PC-3 (cell line): ENCODE measurements at regions not wholly inside any gene's neighbourhood (a gene's known extent, or its start where the extent isn't known, plus 50 kb on each side); places are given as distances from the start of the nearest gene placed in this dataset.

Experiments used
- ATAC-seq: fragments of 200-7000 bp; cut with Tn5 transposase; 2 replicates; pipeline ENCODE4 v1.9.1; 2020; ENCODE audit warnings: mild to moderate bottlenecking, moderate library complexity
- BruUV-seq: library from RNA; stranded (reverse); fragments of 400-500 nt; replicated peaks from 2 replicates; lab custom pipeline; 2021; lab: Mats Ljungman, UMichigan
- CTCF ChIA-PET: fragments of 300-600 bp; sonication (Branson Sonifier 250); formaldehyde crosslinking; loops from one replicate; lab custom pipeline; 2022; ENCODE audit warnings: antibody characterized with exemption; lab: Charles Lee
- POLR2A ChIA-PET: fragments of 300-600 bp; sonication (Branson Sonifier 250); formaldehyde crosslinking; loops from one replicate; lab custom pipeline; 2022; ENCODE audit warnings: antibody characterized with exemption; ENCODE audit not compliant: unreplicated experiment; lab: Charles Lee
- DNase-seq: peaks from one replicate; pipeline ENCODE4 v3.0.0-alpha.2; 2015
- H2AFZ ChIP-seq: fragments of 300-600 bp; sonication (generic); 2 replicates; pipeline ENCODE4 v1.6.0; 2016; ENCODE audit warnings: antibody characterized with exemption, low read length
- H3F3A ChIP-seq: fragments of 300-600 bp; sonication (generic); one replicate; pipeline ENCODE4 v1.6.0; 2017; ENCODE audit warnings: antibody characterized with exemption, low read length, control low read depth, mild to moderate bottlenecking; ENCODE audit not compliant: unreplicated experiment
- H3K27ac ChIP-seq: fragments of 300-600 bp; sonication (generic); 2 replicates; pipeline ENCODE4 v1.5.1; 2016; ENCODE audit warnings: mild to moderate bottlenecking, low read length
- H3K27me3 ChIP-seq: fragments of 300-600 bp; sonication (generic); 2 replicates; pipeline ENCODE4 v1.6.1; 2016; ENCODE audit warnings: low read length, mixed read lengths
- H3K36me3 ChIP-seq: fragments of 300-600 bp; sonication (generic); 2 replicates; pipeline ENCODE4 v1.6.1; 2016; ENCODE audit warnings: low read depth, mixed run types, low read length, mixed read lengths
- H3K4me1 ChIP-seq: fragments of 300-600 bp; sonication (generic); 2 replicates; pipeline ENCODE4 v1.5.1; 2016; ENCODE audit warnings: low read length; ENCODE audit not compliant: insufficient read depth
- H3K4me2 ChIP-seq: fragments of 300-600 bp; sonication (generic); 2 replicates; pipeline ENCODE4 v1.6.0; 2016; ENCODE audit warnings: low read length
- H3K4me3 ChIP-seq: fragments of 300-600 bp; sonication (generic); 2 replicates; pipeline ENCODE4 v1.5.1; 2016; ENCODE audit warnings: mild to moderate bottlenecking, low read length, mixed read lengths
- H3K79me2 ChIP-seq: fragments of 300-600 bp; sonication (generic); 2 replicates; pipeline ENCODE4 v1.6.1; 2017; ENCODE audit warnings: low read length, mixed read lengths
- H3K9ac ChIP-seq: fragments of 300-600 bp; sonication (generic); 2 replicates; pipeline ENCODE4 v1.6.0; 2016; ENCODE audit warnings: mild to moderate bottlenecking, low read length
- H3K9me2 ChIP-seq: fragments of 300-600 bp; sonication (generic); replicated peaks from 2 replicates; pipeline ENCODE4 v1.6.1; 2016; ENCODE audit warnings: mixed run types, low read length, mixed read lengths
- H3K9me3 ChIP-seq: fragments of 300-600 bp; sonication (generic); 2 replicates; pipeline ENCODE4 v1.6.1; 2016; ENCODE audit warnings: low read length, mixed read lengths
- H4K20me1 ChIP-seq: fragments of 300-600 bp; sonication (generic); 2 replicates; pipeline ENCODE4 v1.6.1; 2016; ENCODE audit warnings: low read length, mixed read lengths
- EZH2 ChIP-seq: fragments of 300-600 bp; sonication (generic); IDR thresholded peaks from one replicate; pipeline ENCODE4 v1.6.1; 2017; ENCODE audit warnings: antibody characterized with exemption, mild to moderate bottlenecking, low read length; ENCODE audit not compliant: unreplicated experiment
- EZH2phosphoT487 ChIP-seq: fragments of 300-600 bp; sonication (generic); IDR thresholded peaks from 2 replicates; pipeline ENCODE4 v1.6.1; 2018; ENCODE audit warnings: mild to moderate bottlenecking, antibody characterized with exemption, low read length, borderline replicate concordance
- intact Hi-C: fragments of 100-400 bp; cut with micrococcal nuclease; formaldehyde crosslinking; loops from 2 replicates; pipeline ENCODE4 v1.9.0; 2023
- TF ChIP-seq, protein P1 (sequence below): fragments of 300-600 bp; sonication (generic); conservative IDR thresholded peaks from 2 replicates; pipeline ENCODE4 v1.5.1; 2017; ENCODE audit warnings: antibody characterized with exemption, low read depth, mild to moderate bottlenecking, low read length

DNA sequence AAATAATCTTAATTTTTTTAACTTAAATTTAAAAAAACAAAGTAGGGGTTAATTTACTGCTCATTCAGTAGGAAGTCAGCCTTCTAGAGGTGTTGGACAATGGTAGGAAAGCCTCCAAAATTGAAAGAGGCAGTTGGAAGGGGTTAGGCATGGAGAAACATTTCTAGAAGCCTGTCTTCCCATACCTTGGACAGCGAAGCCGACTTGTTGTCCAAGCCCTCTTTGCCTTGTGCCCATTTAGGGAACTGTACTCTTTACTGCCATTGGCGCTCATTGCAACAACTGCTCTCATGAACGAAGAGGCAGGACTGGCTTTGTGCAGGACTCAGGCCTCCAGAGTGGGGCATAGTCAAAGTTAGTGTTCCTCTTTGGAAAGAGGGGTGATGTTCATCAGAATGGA lies 333.3 kb downstream of the HRH4 start:
- no peak overlapping the region for H2AFZ ChIP-seq
- ChIA-PET POLR2A (no interaction called here), CTCF (no interaction called here)

GRCh38 chr18:24795129-24795528 lies 334.7 kb downstream of the HRH4 start:
- H3K4me2 ChIP-seq, result no peak overlapping the region
- H3F3A ChIP-seq, result no peaks in the 10 kb centered on the region
- no peaks in the 10 kb centered on the region for H4K20me1 ChIP-seq
- H3K27me3 ChIP-seq, result peaks cover 55% of the 10 kb centered on the region
- H2AFZ ChIP-seq, result no peak overlapping the region
- ATAC-seq (no peak), DNase-seq (no peak)
- H3K9me3 ChIP-seq, result no peaks in the 10 kb centered on the region
- intact Hi-C loops, result no loop called here
- H3K36me3 ChIP-seq, result no peaks in the 10 kb centered on the region
- no TSS peak for BruUV-seq
- CTCF ChIA-PET, result no interaction called here
- no peak overlapping the region for H3K4me3 ChIP-seq
- no peak overlapping the region for H3K9ac ChIP-seq
- no peak overlapping the region for H3K27ac ChIP-seq
- no peaks in the 10 kb centered on the region for H3K9me2 ChIP-seq
- TF ChIP-seq EZH2 (no peak), EZH2phosphoT487 (no peak)
- TF ChIP-seq, protein P1, sequence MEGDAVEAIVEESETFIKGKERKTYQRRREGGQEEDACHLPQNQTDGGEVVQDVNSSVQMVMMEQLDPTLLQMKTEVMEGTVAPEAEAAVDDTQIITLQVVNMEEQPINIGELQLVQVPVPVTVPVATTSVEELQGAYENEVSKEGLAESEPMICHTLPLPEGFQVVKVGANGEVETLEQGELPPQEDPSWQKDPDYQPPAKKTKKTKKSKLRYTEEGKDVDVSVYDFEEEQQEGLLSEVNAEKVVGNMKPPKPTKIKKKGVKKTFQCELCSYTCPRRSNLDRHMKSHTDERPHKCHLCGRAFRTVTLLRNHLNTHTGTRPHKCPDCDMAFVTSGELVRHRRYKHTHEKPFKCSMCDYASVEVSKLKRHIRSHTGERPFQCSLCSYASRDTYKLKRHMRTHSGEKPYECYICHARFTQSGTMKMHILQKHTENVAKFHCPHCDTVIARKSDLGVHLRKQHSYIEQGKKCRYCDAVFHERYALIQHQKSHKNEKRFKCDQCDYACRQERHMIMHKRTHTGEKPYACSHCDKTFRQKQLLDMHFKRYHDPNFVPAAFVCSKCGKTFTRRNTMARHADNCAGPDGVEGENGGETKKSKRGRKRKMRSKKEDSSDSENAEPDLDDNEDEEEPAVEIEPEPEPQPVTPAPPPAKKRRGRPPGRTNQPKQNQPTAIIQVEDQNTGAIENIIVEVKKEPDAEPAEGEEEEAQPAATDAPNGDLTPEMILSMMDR, result no peak
- POLR2A ChIA-PET, result no interaction called here
- peaks cover 9% of the 10 kb centered on the region for H3K4me1 ChIP-seq
- H3K79me2 ChIP-seq, result no peaks in the 10 kb centered on the region

More for the DNA sequence above, 333.3 kb downstream of the HRH4 start:
- Histone ChIP-seq H3K4me1 (no peaks in the 10 kb centered on the region), H3K36me3 (no peaks in the 10 kb centered on the region), H3K9ac (no peak overlapping the region), H3K27ac (no peak overlapping the region), H3K9me2 (no peaks in the 10 kb centered on the region), H3K9me3 (no peaks in the 10 kb centered on the region), H3K4me3 (no peak overlapping the region), H3K4me2 (no peak overlapping the region), H3K79me2 (no peaks in the 10 kb centered on the region), H4K20me1 (no peaks in the 10 kb centered on the region), H3K27me3 (peaks cover 55% of the 10 kb centered on the region), H3F3A (no peaks in the 10 kb centered on the region)
- TF ChIP-seq EZH2 (no peak), EZH2phosphoT487 (no peak)
- TF ChIP-seq, protein P1, result no peak
- BruUV-seq, result no TSS peak
- intact Hi-C loops, result no loop called here
- ATAC-seq (no peak), DNase-seq (no peak)

- Histone ChIP-seq H3K36me3 (no peaks in the 10 kb centered on the region), H3K27ac (no peak overlapping the region), H3K4me3 (no peak overlapping the region), H3K79me2 (no peaks in the 10 kb centered on the region), H2AFZ (no peak overlapping the region), H3K4me2 (no peak overlapping the region), H3K27me3 (peaks cover 46% of the 10 kb centered on the region), H3K9me2 (no peaks in the 10 kb centered on the region), H3K9me3 (no peaks in the 10 kb centered on the region), H3K9ac (no peak overlapping the region), H3F3A (no peaks in the 10 kb centered on the region), H3K4me1 (peaks cover 10% of the 10 kb centered on the region), H4K20me1 (no peaks in the 10 kb centered on the region)
- BruUV-seq, result no TSS peak
- ChIA-PET POLR2A (no interaction called here), CTCF (no interaction called here)
- intact Hi-C loops, result no loop called here
- ATAC-seq (no peak), DNase-seq (no peak)
- no peak for TF ChIP-seq EZH2
- TF ChIP-seq, protein P1, result no peak
- no peak for TF ChIP-seq EZH2phosphoT487
Observed at GRCh38 chr18:24797981-24798380, 337.5 kb downstream of the HRH4 start.
